GM21390 (cell line): ENCODE measurements at regions not wholly inside any gene's neighbourhood (a gene's known extent, or its start where the extent isn't known, plus 50 kb on each side); places are given as distances from the start of the nearest gene placed in this dataset.
A peak's percentile ranks its signal among the peaks of the same experiment; 100 is the strongest.
"Not testable (repeated sequence)": the region's sequence is repeated elsewhere in the genome, so short reads cannot be mapped to it uniquely, and the experiment has no call there.

Experiments
- ATAC-seq: cut with Tn5 transposase; IDR thresholded peaks from one replicate; pipeline ENCODE4 v1.9.1; 2021; ENCODE audit not compliant: unreplicated experiment

DNA sequence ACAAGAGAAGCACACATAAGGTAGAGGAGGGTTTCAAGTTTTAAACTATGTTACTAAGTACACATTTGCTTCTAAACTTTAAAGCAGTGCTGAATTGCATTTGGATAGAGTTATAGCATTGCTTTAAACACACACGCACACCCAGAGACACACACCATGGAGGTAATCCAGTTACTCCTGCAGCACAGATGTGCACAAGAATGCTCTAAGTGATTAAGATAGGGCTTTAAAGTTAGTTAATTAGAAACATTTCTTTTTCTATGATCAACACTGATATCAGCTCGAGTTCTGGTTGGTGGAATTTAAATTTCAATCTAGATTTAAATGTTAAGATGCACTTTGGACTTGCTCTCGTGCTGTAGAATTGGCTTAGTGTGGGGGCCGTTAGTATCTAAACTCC lies 492.3 kb downstream of the ZEB2 start:
- ATAC-seq = no peak

DNA sequence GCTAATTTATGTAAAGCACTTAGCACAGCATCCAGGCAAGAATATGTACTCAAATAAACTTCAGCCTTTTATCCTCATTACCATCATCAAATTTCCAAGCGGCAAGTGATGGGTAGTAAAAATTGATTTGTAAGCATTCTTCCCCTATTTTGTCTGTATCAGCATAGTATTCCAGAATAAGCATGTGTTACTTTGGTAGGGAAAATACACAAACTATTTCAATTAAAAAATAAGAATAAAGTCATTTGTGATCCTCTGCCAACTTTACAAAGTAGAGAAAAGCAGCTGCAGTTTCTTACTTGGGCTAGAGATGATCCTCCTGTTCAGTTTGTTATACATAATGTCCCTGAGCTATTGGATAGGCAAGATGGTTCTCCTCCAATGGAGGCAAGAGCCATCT lies 493.2 kb downstream of the ZEB2 start:
- no peak for ATAC-seq

- ATAC-seq = no peak
Observed at GRCh38 chr2:144020047-144020446, 499.9 kb downstream of the ZEB2 start.

DNA sequence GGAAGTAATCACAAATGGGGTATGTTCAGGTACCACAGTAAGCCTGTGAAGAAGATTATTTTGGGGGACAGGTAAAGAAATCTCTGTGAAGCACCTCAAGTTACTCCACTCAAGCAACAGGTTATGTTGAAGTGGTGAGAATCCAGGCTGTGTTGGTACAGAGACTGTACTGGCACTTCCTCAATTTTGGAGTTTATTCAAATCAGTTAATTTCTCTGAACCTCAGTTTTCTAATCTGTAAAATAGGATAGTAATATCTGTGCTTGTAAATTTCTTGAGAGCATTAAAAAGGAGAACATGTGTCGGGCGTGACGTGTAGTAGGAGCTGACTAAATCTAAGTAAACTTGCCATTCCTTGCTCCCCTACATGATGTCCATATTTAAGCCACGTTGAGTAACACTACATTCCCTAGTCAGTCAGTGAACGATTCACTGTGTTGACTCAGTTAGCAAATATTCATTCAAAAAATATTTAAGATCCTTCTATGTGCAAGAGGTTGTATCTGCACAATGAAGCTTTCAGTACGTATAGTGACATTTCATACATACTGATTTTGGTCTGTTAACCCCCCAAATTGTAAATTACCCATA lies 504.2 kb downstream of the ZEB2 start:
- no peak for ATAC-seq

GRCh38 chr2:144015036-144015435 lies 504.9 kb downstream of the ZEB2 start:
- no peak for ATAC-seq

DNA sequence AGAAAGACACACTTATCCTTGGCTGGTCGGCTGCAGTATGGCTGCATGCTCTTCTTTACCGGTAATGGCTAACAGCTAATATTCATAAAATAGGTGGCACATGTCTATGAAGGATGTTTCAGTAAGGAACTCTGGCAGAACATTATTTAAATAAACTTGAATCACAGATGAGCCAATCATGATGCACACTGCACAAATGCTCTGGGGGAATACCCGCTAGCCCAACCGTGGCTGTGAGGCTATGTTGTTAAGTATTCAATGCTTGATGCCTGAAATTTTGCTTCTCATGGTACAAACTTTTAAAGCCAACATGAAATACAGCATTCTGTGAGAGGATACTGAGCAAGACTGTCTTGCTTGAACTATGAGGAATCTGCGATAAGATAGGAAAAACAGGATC lies 505.8 kb downstream of the ZEB2 start:
- no peak for ATAC-seq

DNA sequence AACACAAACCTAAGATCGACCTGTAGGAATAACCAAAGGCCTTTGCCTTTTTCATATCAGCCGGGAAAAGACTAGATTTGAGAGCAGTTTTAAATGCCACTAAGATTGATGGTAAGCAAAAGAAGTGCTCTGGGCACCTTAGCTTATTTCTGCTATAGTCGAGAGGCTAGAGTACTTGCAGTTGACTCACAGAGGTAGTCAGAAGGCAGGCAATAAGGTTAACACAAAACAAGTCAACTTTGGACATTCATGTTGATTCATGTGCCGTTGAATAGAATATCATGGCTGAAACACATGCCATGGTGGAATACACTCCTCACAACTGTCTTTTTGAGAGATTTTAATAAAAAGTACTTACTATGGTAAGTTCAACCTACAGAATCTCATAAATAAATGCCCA lies 507.6 kb downstream of the ZEB2 start:
- ATAC-seq = no peak

DNA sequence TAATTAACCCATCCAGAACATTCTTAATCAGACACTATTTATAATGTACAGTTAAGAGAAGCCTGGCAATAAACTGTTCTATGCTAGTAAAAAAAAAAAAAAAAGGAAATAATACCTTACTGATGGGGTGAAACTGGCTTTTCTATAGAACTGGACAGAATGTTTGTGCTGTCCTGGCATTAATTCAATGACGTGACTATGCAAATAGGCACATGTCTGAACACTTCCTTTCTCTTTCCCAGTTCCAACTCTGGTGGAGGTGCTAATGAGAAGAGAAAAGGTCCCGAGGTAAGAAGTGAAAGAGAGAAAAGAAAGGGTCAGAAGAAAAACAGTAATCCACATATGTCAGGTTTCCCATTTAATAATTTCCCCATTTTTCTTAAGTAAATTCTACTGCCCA lies 508.4 kb downstream of the ZEB2 start:
- peak; percentile 61 for ATAC-seq

GRCh38 chr2:144011098-144011497 lies 508.8 kb downstream of the ZEB2 start:
- ATAC-seq = no peak

- ATAC-seq = no peak
Observed at GRCh38 chr2:144010096-144010836, 509.7 kb downstream of the ZEB2 start.

DNA sequence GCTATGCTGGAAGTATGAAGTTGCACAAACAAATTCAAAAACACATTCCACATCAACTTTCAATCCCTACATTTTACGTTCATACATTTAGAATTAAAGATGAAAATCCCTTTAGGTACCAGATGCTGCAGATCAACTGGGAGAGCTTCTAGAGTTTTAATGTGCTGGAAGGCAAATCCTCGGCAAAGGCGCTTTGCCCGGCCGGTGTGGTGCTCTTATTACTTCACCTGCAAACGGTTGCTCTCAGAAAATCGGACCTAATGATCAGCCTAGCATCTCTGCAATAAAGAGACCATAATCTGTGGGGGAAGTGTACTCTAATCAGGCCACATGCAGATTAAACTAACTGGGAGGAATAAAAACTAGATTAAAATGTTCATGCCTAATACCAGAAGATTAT lies 513.8 kb downstream of the ZEB2 start:
- no peak for ATAC-seq

- ATAC-seq = no peak
Observed at GRCh38 chr2:144004742-144005141, 515.2 kb downstream of the ZEB2 start.

- no peak for ATAC-seq
Observed at GRCh38 chr2:144003460-144004075, 516.4 kb downstream of the ZEB2 start.

DNA sequence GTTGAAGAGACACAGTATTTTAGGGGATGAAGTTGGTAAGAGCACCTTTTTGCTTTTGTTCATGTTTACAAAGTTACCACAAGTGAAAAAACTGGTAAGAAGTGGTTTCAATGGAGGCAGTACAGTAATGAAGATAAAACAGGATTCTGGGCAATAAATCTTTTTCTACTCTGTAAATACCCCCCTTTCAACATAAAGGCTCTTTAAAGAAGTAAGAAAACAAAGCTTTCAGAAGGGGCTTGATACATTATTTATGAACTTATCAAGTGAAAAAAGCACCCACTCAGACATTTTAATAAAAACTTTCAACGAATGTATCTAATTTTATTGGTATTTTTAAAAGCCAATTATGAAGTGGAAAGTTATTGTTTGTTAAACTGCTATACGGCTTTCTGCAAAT lies 522.9 kb downstream of the ZEB2 start:
- ATAC-seq = no peak

- ATAC-seq = no peak
Observed at GRCh38 chr2:143994961-143995360, 525.0 kb downstream of the ZEB2 start.

GRCh38 chr2:143991596-143991995 lies 528.3 kb downstream of the ZEB2 start:
- ATAC-seq = not testable (repeated sequence)

DNA sequence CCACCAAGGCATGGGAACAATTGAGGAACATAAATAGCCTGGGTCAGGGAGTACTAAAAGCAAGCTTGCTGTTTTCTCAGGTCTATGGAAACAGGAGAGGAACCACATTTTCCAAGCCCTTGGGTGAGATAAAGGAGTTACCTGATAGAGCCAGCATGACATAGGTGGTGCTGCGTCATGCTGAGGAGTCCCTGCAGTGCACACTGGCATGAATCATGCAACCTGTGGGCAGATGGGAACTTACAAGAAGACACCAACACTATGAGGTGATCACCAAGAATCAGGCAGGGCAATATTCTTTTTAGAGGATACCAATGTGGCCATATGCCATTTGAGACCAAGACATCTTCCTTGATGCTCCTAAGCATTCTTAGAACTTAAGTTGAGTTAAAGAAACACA lies 531.8 kb downstream of the ZEB2 start:
- ATAC-seq = no peak

DNA sequence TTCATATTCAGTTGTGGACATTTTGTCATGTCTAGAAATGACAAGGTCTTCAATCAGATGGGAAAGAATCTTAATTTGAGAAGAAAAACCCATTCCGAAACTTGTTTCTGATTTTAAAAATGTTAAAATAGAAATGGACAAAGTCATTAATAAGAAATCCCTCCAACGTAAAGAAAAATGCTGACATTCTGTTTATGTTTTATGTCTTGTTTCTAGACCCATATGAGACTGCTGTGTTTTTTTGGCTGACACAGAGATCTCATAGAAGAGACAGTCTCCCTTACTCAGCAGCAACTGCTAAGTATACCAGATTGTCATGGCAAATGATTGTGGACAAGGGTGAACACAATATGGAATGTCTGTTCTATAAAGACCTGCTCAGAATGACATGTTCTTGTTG lies 538.5 kb downstream of the ZEB2 start:
- no peak for ATAC-seq

DNA sequence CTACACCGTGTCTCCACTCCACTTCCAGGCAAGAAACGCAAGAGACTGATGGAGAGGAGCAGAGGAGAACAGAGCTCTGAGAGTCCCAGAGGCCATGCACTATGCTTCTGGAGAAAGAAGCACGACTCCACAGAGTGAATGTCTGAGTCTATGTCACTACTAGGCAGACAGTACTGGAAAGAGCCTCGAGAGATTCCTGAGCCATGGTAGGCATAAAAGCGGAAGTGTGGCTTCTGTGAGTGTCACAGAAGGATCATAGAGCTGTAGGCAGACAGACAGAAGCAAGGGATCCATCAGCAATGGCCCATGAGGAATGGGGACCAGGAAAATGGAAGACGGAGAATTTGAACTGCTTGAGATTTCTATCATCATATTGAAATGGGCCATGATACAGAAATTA lies 542.6 kb downstream of the ZEB2 start:
- no peak for ATAC-seq

- no peak for ATAC-seq
Observed at GRCh38 chr2:143975216-143975615, 544.7 kb downstream of the ZEB2 start.

GRCh38 chr2:143974262-143974661 lies 545.7 kb downstream of the ZEB2 start:
- no peak for ATAC-seq

- no peak for ATAC-seq
Observed at GRCh38 chr2:143968860-143969259, 551.1 kb downstream of the ZEB2 start.

DNA sequence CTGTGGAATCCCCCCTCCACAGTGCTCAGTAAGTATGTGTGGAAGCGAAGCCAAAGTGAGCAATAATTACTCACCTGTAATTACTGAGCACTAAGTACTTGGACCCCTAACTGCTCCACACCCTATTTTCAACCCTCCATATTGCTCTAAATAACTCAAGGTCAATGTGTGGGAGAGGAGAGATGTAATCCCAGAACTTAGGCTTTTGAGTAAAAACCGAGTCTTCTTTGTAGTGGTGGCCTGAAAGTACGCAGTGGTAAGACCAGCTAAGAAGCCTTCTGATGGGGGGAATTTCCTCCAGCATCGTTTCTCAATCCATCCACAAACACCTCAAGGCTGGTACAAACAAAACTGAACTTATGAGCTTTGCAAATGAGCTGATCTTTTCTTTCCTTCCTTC lies 551.6 kb downstream of the ZEB2 start:
- ATAC-seq = no peak
